Fibroblast of lung (primary cell): ENCODE measurements at regions not wholly inside any gene's neighbourhood (a gene's known extent, or its start where the extent isn't known, plus 50 kb on each side); places are given as distances from the start of the nearest gene placed in this dataset.

Experiments
- DNase-seq, 2 donors: peaks; one replicate each; pipeline versions ENCODE4 v3.0.0 to v3.0.0-alpha.2; 2010; ENCODE audit warnings: low read depth in 2 of 2
- H2AFZ ChIP-seq: 2 replicates; pipeline ENCODE4 v1.5.1; 2012; ENCODE audit warnings: low read length, control low read depth, inconsistent platforms
- H3K27ac ChIP-seq: 2 replicates; pipeline ENCODE4 v1.5.1; 2011; ENCODE audit warnings: low read length, control low read depth; ENCODE audit not compliant: insufficient read depth
- H3K27me3 ChIP-seq: 2 replicates; pipeline ENCODE4 v1.5.1; 2011; ENCODE audit warnings: mild to moderate bottlenecking, low read length; ENCODE audit not compliant: control insufficient read depth, insufficient read depth
- H3K36me3 ChIP-seq: 2 replicates; pipeline ENCODE4 v1.5.1; 2011; ENCODE audit warnings: low read length; ENCODE audit not compliant: control insufficient read depth, insufficient read depth
- H3K4me1 ChIP-seq: 2 replicates; pipeline ENCODE4 v1.5.1; 2011; ENCODE audit warnings: low read length; ENCODE audit not compliant: control insufficient read depth, insufficient read depth; ENCODE audit errors: extremely low read depth
- H3K4me2 ChIP-seq: 2 replicates; pipeline ENCODE4 v1.5.1; 2011; ENCODE audit warnings: low read length, control low read depth; ENCODE audit not compliant: insufficient read depth; ENCODE audit errors: extremely low read depth
- H3K4me3 ChIP-seq, 4 experiments: fragments of 200-600 bp in 1 of 4; sonication (generic) in 1 of 4; replicated peaks in 1 of 4; 2 replicates each; pipeline ENCODE4 v1.5.1; 2011 to 2016; ENCODE audit warnings: low read length in 4 of 4, low read depth in 3 of 4, mild to moderate bottlenecking in 3 of 4, control low read depth in 2 of 4, inconsistent platforms in 1 of 4, mixed read lengths in 1 of 4; ENCODE audit not compliant: insufficient read depth in 1 of 4; ENCODE audit errors: control extremely low read depth in 1 of 4
- H3K79me2 ChIP-seq: 2 replicates; pipeline ENCODE4 v1.5.1; 2012; ENCODE audit warnings: mild to moderate bottlenecking, low read length, inconsistent platforms; ENCODE audit not compliant: control insufficient read depth, insufficient read depth
- H3K9ac ChIP-seq: 2 replicates; pipeline ENCODE4 v1.5.1; 2011; ENCODE audit warnings: mild to moderate bottlenecking, low read length, control low read depth; ENCODE audit not compliant: insufficient read depth
- H3K9me3 ChIP-seq: 2 replicates; pipeline ENCODE4 v1.5.1; 2012; ENCODE audit warnings: low read depth, low read length; ENCODE audit not compliant: control insufficient read depth, insufficient read depth
- H4K20me1 ChIP-seq: 2 replicates; pipeline ENCODE4 v1.5.1; 2011; ENCODE audit warnings: low read length; ENCODE audit not compliant: control insufficient read depth, insufficient read depth; ENCODE audit errors: extremely low read depth
- CTCF ChIP-seq, 2 donors: IDR thresholded peaks in 1 of 2; conservative IDR thresholded peaks in 1 of 2; 1 replicate in 1 of 2; 2 replicates in 1 of 2; pipeline ENCODE4 v1.5.1; 2011 to 2012; ENCODE audit warnings: low read length in 2 of 2, control low read depth in 1 of 2, inconsistent platforms in 1 of 2, low read depth in 1 of 2, mild to moderate bottlenecking in 1 of 2
- EZH2 ChIP-seq: IDR thresholded peaks from 2 replicates; pipeline ENCODE4 v1.5.1; 2012; ENCODE audit warnings: low read length, control low read depth, mild to moderate bottlenecking; ENCODE audit errors: missing control alignments

GRCh38 chr2:123162400-123163016, 862.6 kb upstream of the CNTNAP5 start:
- Histone ChIP-seq H3K9ac (no peak overlapping the region), H3K36me3 (no peaks in the 10 kb centered on the region), H3K27ac (no peak overlapping the region), H3K79me2 (no peaks in the 10 kb centered on the region), H3K4me3 (no peak overlapping the region), H3K27me3 (no peaks in the 10 kb centered on the region), H3K4me1 (no peaks in the 10 kb centered on the region), H2AFZ (no peak overlapping the region), H4K20me1 (no peaks in the 10 kb centered on the region), H3K4me2 (no peak overlapping the region), H3K9me3 (no peaks in the 10 kb centered on the region)
- TF ChIP-seq CTCF (conservative IDR thresholded peaks at IDR 0.05 in 1 of 2, IDR thresholded peaks at IDR 0.05 in 1 of 2; ENCODE audit: low read depth in 1 of 2, low read length in 2 of 2) (no peak), EZH2 (no peak)
- no peak for DNase-seq

GRCh38 chr2:123163398-123163797, 861.7 kb upstream of the CNTNAP5 start:
- H3K27ac ChIP-seq, result no peak overlapping the region
- H3K79me2 ChIP-seq, result no peaks in the 10 kb centered on the region
- H3K4me1 ChIP-seq, result no peaks in the 10 kb centered on the region
- H3K36me3 ChIP-seq, result no peaks in the 10 kb centered on the region
- DNase-seq, result no peak
- no peak overlapping the region for H3K4me3 ChIP-seq
- TF ChIP-seq EZH2 (no peak), CTCF (conservative IDR thresholded peaks at IDR 0.05 in 1 of 2, IDR thresholded peaks at IDR 0.05 in 1 of 2; ENCODE audit: low read depth in 1 of 2, low read length in 2 of 2) (no peak)
- no peaks in the 10 kb centered on the region for H4K20me1 ChIP-seq
- H2AFZ ChIP-seq, result no peak overlapping the region
- H3K9me3 ChIP-seq, result no peaks in the 10 kb centered on the region
- H3K9ac ChIP-seq, result no peak overlapping the region
- H3K27me3 ChIP-seq, result no peaks in the 10 kb centered on the region
- no peak overlapping the region for H3K4me2 ChIP-seq

- H3K9me3 ChIP-seq, result no peaks in the 10 kb centered on the region
- no peaks in the 10 kb centered on the region for H4K20me1 ChIP-seq
- DNase-seq, result no peak
- H3K27ac ChIP-seq, result no peak overlapping the region
- no peak overlapping the region for H3K9ac ChIP-seq
- no peaks in the 10 kb centered on the region for H3K4me1 ChIP-seq
- H3K4me2 ChIP-seq, result no peak overlapping the region
- no peak for TF ChIP-seq EZH2
- TF ChIP-seq CTCF (conservative IDR thresholded peaks at IDR 0.05 in 1 of 2, IDR thresholded peaks at IDR 0.05 in 1 of 2; ENCODE audit: low read depth in 1 of 2, low read length in 2 of 2), result no peak
- H3K4me3 ChIP-seq, result no peak overlapping the region
- no peaks in the 10 kb centered on the region for H3K36me3 ChIP-seq
- no peaks in the 10 kb centered on the region for H3K27me3 ChIP-seq
- H2AFZ ChIP-seq, result no peak overlapping the region
- H3K79me2 ChIP-seq, result no peaks in the 10 kb centered on the region
These were observed 860.9 kb upstream of the CNTNAP5 start for GRCh38 chr2:123164216-123164615.
